Ishikawa (cell line): ENCODE measurements at regions not wholly inside any gene's neighbourhood (a gene's known extent, or its start where the extent isn't known, plus 50 kb on each side); places are given as distances from the start of the nearest gene placed in this dataset.

Source experiments
- CEBPB ChIP-seq: IDR thresholded peaks from 2 replicates; pipeline ENCODE4 v1.6.1; 2012
- CREB1 ChIP-seq: IDR thresholded peaks from 2 replicates; pipeline ENCODE4 v1.6.1; 2012; ENCODE audit warnings: low read depth
- EGR1 ChIP-seq: IDR thresholded peaks from 2 replicates; pipeline ENCODE4 v1.6.1; 2012
- EP300 ChIP-seq: IDR thresholded peaks from 2 replicates; pipeline ENCODE4 v1.6.1; 2012; ENCODE audit warnings: borderline replicate concordance
- FOXM1 ChIP-seq: IDR thresholded peaks from 2 replicates; pipeline ENCODE4 v1.6.1; 2012; ENCODE audit warnings: low read depth, borderline replicate concordance
- NFIC ChIP-seq: IDR thresholded peaks from 2 replicates; pipeline ENCODE4 v1.6.1; 2012
- RAD21 ChIP-seq: IDR thresholded peaks from 2 replicates; pipeline ENCODE4 v1.6.1; 2012; ENCODE audit warnings: low read depth
- TAF1 ChIP-seq: IDR thresholded peaks from 2 replicates; pipeline ENCODE4 v1.6.1; 2012; ENCODE audit warnings: low read depth, mild to moderate bottlenecking
- TCF12 ChIP-seq: IDR thresholded peaks from 2 replicates; pipeline ENCODE4 v1.6.1; 2012; ENCODE audit warnings: low read depth
- TEAD4 ChIP-seq: IDR thresholded peaks from 2 replicates; pipeline ENCODE4 v1.6.1; 2012
- YY1 ChIP-seq: IDR thresholded peaks from 2 replicates; pipeline ENCODE4 v1.6.1; 2012; ENCODE audit warnings: low read depth
- ZBTB7A ChIP-seq: IDR thresholded peaks from 2 replicates; pipeline ENCODE4 v1.6.1; 2012; ENCODE audit warnings: low read depth
- TF ChIP-seq, protein P1 (sequence below): IDR thresholded peaks from 2 replicates; pipeline ENCODE4 v1.6.1; 2012
- TF ChIP-seq, protein P2 (sequence below): IDR thresholded peaks from 2 replicates; pipeline ENCODE4 v1.6.1; 2012
- TF ChIP-seq, protein P3 (sequence below): IDR thresholded peaks from 2 replicates; pipeline ENCODE4 v1.6.1; 2012; ENCODE audit warnings: low read depth, mild to moderate bottlenecking

DNA sequence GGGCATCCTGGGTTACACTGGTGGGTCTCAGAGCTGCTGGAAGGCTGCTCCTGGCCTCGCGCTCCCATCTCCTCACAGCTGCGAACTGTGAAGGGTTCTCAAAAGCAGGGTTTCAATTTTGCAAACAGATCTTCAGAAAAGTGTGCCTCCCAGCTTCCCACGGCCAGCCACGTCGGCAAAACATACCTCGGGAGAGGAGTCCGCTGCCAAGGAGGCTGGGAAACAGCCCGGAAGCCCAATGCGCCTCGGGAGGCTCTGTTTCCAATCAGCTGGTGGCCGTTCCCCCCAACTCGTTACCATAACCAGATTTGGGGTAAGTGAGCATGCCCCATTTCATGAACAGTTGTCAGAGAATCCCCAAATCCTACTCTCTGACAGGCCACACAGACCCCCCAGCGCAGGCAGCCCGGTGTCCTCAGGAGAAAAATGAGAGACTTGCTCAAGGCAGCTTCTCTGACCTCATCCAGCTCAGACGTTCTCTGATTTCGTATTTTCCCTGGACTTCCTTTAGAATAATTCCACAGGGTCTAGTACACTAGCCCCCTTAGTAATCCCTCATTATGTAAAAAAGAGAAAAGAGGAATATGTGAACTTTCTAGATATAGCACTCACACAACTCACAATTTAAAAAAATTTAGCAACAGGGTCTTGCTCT is 98.4 kb downstream of the SNX5 start:
- TF ChIP-seq EP300 (no peak), CREB1 (no peak), EGR1 (no peak), NFIC (no peak), TCF12 (no peak), FOXM1 (no peak), CEBPB (no peak), RAD21 (no peak)
- TF ChIP-seq, protein P1, sequence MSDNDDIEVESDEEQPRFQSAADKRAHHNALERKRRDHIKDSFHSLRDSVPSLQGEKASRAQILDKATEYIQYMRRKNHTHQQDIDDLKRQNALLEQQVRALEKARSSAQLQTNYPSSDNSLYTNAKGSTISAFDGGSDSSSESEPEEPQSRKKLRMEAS, result no peak
- TF ChIP-seq, protein P2, sequence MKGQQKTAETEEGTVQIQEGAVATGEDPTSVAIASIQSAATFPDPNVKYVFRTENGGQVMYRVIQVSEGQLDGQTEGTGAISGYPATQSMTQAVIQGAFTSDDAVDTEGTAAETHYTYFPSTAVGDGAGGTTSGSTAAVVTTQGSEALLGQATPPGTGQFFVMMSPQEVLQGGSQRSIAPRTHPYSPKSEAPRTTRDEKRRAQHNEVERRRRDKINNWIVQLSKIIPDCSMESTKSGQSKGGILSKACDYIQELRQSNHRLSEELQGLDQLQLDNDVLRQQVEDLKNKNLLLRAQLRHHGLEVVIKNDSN, result no peak

DNA sequence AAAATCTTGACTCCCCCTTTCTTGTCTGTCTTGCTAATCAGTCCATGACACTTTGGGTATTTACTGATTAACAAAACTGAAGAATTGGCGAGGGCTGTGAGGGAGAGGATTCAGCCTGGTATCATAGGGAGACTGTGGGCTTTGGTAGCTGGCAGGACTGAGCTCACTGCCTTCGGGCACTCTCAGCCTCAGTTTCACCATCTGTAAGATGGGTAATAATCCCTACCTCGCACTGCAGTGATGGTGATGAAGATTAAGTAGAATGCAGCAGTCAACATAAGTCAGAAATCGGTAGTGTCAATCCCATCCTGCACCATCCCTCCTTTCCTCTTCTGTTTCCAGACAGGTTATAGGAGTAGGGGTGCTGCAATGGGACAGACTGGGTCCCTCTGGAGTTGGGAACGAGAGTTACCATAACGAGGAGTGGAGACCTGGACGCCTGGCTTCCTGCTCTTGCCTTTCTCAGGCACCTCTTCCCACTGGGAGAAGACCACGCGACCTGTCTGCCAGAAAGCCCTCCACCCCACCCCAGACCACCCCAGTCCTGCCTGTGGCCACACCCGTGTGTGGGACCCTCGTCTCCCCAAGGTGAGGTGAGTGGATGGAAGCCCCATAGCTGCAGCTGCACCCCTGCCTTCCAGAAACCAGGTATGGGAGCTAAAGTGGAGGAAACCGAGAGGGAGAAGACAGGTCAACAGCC is 99.1 kb downstream of the SNX5 start:
- TF ChIP-seq, protein P1, result no peak
- TF ChIP-seq, protein P2, result no peak
- TF ChIP-seq EGR1 (no peak), RAD21 (no peak), TAF1 (no peak), FOXM1 (no peak), YY1 (no peak), CREB1 (no peak), ZBTB7A (no peak), TEAD4 (no peak), CEBPB (no peak), EP300 (no peak), NFIC (no peak), TCF12 (no peak)
- TF ChIP-seq, protein P3, sequence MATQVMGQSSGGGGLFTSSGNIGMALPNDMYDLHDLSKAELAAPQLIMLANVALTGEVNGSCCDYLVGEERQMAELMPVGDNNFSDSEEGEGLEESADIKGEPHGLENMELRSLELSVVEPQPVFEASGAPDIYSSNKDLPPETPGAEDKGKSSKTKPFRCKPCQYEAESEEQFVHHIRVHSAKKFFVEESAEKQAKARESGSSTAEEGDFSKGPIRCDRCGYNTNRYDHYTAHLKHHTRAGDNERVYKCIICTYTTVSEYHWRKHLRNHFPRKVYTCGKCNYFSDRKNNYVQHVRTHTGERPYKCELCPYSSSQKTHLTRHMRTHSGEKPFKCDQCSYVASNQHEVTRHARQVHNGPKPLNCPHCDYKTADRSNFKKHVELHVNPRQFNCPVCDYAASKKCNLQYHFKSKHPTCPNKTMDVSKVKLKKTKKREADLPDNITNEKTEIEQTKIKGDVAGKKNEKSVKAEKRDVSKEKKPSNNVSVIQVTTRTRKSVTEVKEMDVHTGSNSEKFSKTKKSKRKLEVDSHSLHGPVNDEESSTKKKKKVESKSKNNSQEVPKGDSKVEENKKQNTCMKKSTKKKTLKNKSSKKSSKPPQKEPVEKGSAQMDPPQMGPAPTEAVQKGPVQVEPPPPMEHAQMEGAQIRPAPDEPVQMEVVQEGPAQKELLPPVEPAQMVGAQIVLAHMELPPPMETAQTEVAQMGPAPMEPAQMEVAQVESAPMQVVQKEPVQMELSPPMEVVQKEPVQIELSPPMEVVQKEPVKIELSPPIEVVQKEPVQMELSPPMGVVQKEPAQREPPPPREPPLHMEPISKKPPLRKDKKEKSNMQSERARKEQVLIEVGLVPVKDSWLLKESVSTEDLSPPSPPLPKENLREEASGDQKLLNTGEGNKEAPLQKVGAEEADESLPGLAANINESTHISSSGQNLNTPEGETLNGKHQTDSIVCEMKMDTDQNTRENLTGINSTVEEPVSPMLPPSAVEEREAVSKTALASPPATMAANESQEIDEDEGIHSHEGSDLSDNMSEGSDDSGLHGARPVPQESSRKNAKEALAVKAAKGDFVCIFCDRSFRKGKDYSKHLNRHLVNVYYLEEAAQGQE, result no peak

DNA sequence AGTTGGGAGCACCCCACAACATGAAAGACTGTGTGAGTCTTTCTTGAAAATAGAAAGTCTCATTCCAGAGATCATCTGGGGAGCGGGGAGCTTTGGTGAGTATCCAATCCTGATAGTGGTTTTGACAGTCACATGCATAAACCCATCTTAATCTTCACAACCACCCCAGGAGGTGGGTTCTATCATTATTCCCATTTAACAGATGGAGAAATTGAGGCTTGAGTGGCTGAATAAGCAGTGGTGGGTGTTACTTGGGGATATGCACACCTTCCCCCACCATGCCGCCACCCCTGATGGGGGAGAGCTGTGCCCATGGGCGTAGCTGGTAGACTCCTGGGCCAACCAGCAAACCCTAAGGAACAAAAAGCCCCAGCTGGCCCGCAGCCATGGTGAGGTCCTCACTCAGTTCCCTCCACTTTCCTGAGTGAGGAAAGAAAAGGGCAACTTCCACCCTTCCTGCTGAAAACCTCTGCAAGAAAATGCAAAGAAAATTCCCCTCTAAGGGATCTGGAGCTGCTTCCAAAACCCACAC is 99.8 kb downstream of the SNX5 start:
- TF ChIP-seq RAD21 (no peak), EP300 (no peak), NFIC (no peak), TAF1 (no peak), FOXM1 (no peak), CREB1 (no peak), TCF12 (no peak), CEBPB (no peak), EGR1 (no peak), YY1 (no peak), TEAD4 (no peak)
- TF ChIP-seq, protein P1, result no peak
- TF ChIP-seq, protein P2, result no peak

DNA sequence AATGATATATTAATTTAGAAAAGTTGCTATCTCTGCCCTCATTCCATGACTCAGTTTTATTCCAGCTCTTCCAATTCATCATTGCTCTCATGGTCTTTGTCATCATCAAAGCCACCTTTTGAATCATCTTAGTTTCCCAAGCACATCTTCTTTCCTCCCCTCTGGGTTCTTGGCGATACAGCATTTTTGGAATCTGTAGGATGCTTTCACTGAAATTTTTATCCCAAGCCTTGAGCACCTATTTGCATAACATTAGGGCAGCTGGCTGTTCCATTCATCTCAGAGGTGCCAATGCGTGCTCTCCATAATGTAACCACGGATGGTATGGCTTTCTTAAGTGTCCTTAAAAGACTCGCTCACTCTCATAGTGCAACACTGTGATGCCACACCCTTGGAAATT is 100.4 kb downstream of the SNX5 start:
- TF ChIP-seq RAD21 (no peak), YY1 (no peak), FOXM1 (no peak), CEBPB (no peak), TCF12 (no peak), TAF1 (no peak), TEAD4 (no peak), CREB1 (no peak)
- TF ChIP-seq, protein P2, result no peak
- TF ChIP-seq, protein P1, result no peak
- TF ChIP-seq, protein P3, result no peak
